ENCODE measurements at regions not wholly inside any gene's neighbourhood (a gene's known extent, or its start where the extent isn't known, plus 50 kb on each side); places are given as distances from the start of the nearest gene placed in this dataset.

DNA sequence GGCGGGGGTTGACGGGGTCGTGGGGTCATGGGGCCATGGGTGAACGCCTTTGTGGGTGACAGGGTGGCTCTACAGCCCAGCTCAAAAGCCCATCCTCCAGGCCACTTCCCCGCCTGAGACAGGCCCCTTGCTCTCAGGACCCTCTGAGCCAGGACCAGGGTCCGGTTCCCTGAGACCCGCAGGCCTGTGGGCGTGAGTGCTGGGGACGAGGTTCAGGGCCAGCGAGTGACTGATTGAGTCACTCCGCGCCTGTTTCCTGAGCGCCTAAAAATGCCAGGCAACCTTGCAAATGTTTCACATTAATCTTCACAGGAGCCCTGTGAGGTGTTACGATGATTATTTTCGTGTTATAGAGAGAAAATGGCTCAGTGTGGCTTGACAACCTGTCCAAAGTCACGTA lies 97.8 kb downstream of the ZNF674 start:
- DNase-seq (ENCODE audit: low spot score), result no peak

DNA sequence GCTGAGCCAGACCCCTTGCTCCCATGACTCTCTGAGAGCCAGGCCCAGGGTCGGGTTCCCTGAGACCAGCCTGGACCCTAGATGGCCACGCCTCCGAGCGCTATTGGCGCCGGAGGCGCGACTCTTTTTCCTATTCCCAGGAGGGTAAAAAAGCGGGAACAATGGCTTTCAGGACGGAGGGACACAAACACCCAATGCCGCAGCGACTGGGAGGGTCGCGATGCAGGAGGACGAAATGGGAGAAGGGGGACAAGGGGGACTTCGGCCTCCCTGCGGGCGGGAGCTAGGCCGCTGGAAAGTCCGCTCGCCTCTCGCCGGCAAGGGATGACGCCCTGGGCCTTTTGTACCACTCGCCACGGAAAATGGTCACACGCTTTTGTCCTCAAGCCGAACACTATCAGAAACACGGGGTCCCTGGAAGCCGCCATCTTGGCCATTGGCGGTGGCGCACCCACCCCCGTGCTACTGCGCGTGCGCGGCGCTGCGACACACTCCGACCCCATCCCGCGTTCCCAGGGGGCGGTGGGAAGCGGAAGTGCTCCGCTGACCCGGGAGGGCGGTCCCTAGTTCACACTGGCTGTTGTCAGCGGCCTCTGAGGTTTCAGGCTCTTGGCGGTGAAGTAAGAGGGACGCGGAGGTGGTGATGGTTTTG lies 98.4 kb downstream of the ZNF674 start:
- DNase-seq (ENCODE audit: low spot score), result peak; percentile 78

GRCh38 chrX:46444011-46444410 lies 101.2 kb downstream of the ZNF674 start:
- DNase-seq (ENCODE audit: low spot score), result no peak

DNA sequence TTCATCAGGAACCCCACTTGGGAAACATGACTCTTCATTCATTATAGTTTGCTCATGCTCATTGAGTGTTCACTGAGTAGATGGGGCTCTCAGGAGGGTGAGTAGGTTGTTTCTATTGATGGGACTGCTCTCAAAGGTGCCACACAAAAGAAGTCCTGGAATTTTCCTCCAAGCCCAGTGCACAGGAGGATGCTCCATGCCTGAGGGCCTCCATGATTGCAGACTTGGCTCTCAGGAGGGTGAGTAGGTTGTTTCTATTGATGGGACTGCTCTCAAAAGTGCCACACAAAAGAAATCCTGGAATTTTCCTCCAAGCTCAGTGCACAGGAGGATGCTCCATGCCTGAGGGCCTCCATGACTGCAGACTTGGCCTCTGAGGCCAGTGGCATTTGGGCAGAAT lies 108.5 kb downstream of the ZNF674 start:
- DNase-seq (ENCODE audit: low spot score), result no peak

- DNase-seq (ENCODE audit: low spot score), result no peak
Observed at GRCh38 chrX:46433892-46434291, 111.3 kb downstream of the ZNF674 start.

DNA sequence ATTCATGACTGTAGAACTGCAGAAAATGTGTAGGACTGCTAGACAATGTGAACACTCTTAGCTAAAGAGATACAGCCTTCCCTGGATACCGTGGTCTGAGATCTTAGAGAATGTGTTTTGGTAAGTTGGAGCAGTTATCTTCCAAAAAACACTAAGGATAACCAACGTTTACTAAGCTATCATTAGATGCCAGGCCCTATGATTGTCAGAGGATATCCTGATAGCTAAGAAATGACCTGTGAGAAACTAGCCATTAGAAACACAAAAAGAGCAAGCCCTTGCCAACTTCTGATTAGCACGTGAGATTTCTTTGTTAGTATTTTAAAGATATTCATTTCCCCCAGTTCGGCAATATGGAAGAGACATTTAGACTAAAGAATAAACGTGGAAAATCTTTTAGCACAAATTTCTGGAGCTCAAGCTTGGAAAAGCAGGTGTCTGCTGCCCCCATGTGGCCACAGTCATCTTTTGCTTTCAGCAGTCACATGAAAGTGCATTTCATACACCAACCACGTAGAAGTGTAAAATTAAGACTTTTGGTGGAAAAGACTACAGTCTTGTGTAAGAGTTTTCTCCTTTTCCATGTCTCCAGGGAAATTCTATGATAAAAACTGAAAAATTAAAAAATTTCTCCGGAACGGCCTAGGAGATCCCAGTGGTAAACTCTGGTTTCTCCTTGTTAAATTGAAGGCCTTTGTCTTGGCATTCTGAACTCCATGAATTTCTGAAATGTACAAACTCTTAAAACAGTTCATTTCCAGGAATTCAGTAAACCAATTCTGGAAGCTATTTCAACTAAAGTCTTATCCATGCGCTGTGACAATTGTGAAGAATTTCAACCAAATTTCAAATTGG lies 136.4 kb downstream of the ZNF674 start:
- peak; percentile 55 for DNase-seq (ENCODE audit: low spot score)

GRCh38 chrX:46407753-46408130 lies 137.5 kb downstream of the ZNF674 start:
- DNase-seq (ENCODE audit: low spot score), result no peak

- no peak for DNase-seq (ENCODE audit: low spot score)
Observed at GRCh38 chrX:46407036-46407752, 138.0 kb downstream of the ZNF674 start.

GRCh38 chrX:46404774-46405173 lies 140.4 kb downstream of the ZNF674 start:
- no peak for DNase-seq (ENCODE audit: low spot score)

GRCh38 chrX:46400530-46401443 lies 144.4 kb downstream of the ZNF674 start:
- DNase-seq (ENCODE audit: low spot score), result no peak

DNA sequence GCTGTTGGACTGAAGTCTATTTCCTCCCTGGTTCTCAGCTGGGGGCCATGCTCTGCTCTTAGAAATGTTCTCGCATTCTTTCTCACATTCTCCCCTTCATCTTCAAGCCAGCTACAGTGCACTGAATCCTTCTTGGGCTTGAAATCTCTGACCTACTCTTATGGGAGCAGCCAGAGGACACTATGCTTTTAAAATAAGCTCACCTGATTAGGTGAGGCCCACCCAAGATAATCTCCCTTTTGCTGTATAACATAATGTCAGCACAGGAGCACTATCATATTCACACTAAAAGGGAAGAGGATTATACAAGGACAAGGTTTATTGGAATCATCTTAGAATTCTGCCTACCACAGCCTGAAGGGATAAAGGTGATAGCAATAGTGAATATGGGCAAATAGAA lies 146.3 kb downstream of the ZNF674 start:
- no peak for DNase-seq (ENCODE audit: low spot score)

GRCh38 chrX:46398126-46398525 lies 147.1 kb downstream of the ZNF674 start:
- no peak for DNase-seq (ENCODE audit: low spot score)

DNA sequence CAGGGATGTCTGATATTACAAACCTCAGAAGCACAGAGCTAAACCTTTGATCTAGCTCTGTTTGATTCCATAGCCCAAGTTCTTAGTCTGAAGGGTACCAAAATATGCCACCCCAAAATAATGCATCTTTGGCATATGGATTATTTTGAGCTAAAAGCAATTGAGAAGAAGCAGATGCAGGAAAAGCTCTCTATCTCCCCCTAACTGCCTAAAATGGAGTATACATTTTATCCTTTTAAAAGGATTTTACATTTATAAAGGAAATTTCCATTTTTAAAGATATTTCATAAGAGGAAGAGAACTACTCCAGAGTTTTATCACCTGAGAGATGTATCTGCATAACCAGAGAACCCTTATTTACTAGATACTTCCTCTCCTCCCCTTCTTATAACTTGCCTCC lies 158.7 kb downstream of the ZNF674 start:
- DNase-seq (ENCODE audit: low spot score), result no peak

GRCh38 chrX:46383006-46383405 lies 162.2 kb downstream of the ZNF674 start:
- DNase-seq (ENCODE audit: low spot score), result no peak

- DNase-seq (ENCODE audit: low spot score), result no peak
Observed at GRCh38 chrX:46382595-46382994, 162.6 kb downstream of the ZNF674 start.

GRCh38 chrX:46381630-46382029 lies 163.6 kb downstream of the ZNF674 start:
- no peak for DNase-seq (ENCODE audit: low spot score)

DNA sequence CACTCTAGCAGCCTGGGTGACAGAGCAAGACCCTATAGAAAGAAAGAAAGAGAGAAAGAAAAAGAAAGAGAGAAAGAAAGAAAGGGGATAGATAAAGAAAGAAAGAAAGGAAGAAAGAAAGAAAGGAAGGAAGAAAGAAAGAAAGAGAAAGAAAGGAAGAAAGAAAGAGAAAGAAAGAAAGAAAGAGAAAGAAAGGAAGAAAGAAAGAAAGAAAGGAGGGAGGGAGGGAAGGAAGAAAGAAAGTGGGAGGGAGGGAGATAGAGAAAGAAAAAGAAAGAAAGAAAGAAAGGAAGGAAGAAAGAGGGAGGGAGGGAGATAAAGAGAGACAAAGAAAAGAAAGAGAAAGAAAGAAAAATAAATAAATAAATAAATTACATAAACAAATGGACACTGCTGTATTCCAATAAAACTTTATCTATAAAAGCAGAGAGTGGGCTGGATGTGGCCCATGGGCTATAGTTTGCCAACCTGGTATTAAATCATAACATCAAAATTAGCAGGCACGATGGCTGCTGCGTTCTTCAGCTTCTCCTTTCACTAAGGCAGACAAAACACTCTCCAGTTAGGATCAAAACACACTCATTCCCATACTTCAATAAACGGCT lies 165.0 kb downstream of the ZNF674 start:
- DNase-seq (ENCODE audit: low spot score), result no peak

- DNase-seq (ENCODE audit: low spot score), result peak; percentile 26
Observed at GRCh38 chrX:46376246-46376885, 168.9 kb downstream of the ZNF674 start.

GRCh38 chrX:46375831-46376230 lies 169.4 kb downstream of the ZNF674 start:
- DNase-seq (ENCODE audit: low spot score), result no peak

- no peak for DNase-seq (ENCODE audit: low spot score)
Observed at GRCh38 chrX:46374371-46374770, 170.8 kb downstream of the ZNF674 start.

DNA sequence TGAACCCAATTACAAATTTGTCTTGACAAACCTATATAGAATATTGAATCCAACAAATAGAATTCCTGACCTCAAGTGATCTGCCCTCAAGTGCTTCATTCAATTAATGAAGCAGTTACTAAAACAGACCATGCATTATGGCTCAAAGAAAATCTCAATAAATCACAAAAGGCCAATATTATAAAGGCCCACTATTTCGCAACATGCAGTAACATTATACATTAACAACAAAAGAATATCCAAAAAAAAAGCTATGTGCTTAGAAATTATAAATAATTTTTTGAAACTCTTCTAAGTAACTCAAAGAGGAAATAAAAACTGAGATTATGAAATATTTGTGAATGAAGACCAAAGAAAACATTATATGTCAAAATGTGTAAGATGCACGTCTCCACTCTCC lies 177.7 kb downstream of the ZNF674 start:
- no peak for DNase-seq (ENCODE audit: low spot score)
